ENCODE measurements at regions not wholly inside any gene's neighbourhood (a gene's known extent, or its start where the extent isn't known, plus 50 kb on each side); places are given as distances from the start of the nearest gene placed in this dataset.

GRCh38 chr14:66268802-66269334 is 217.3 kb upstream of the CCDC196 start:
- H3K9me3 ChIP-seq (replicated peaks; ENCODE audit: control insufficient read depth, insufficient read depth, low read length): no peaks in the 10 kb centered on the region
- SMC1A ChIA-PET (ENCODE audit: uncharacterized antibody, unreplicated experiment): no interaction called here
- no peaks in the 10 kb centered on the region for H3K36me3 ChIP-seq (ENCODE audit: control insufficient read depth in 2 of 2, insufficient read depth in 2 of 2, low read length in 1 of 2)
- POLR2A ChIA-PET: no interaction called here
- H3K79me2 ChIP-seq (ENCODE audit: control insufficient read depth, insufficient read depth, low read length): no peaks in the 10 kb centered on the region
- no peaks in the 10 kb centered on the region for H3K27me3 ChIP-seq (replicated peaks in 1 of 2; ENCODE audit: control insufficient read depth in 2 of 2, insufficient read depth in 2 of 2, low read length in 1 of 2)
- H3K27ac ChIP-seq (ENCODE audit: control insufficient read depth, insufficient read depth): no peak overlapping the region
- no TSS peak for BruUV-seq (replicated peaks)
- in situ Hi-C loops (cut with MboI) (no loop called here), intact Hi-C loops (cut with micrococcal nuclease; ENCODE audit: unreplicated experiment) (no loop called here)
- CTCF ChIA-PET: interaction anchor here (0.6 kb wide), 1 partner anchor 754 kb away, joined by 3 read pairs; no protein-coding TSS in a partner anchor
- no peak overlapping the region for H3K4me3 ChIP-seq
- H3K9ac ChIP-seq (ENCODE audit: control insufficient read depth, insufficient read depth, low read length): no peak overlapping the region
- DNase-seq (ENCODE audit: low read depth, low spot score): no peak
- FAIRE-seq: no peak
- no peak for ATAC-seq
- 89% methylated on average over 1 of the region's 1 CpG for WGBS (ENCODE audit: insufficient coverage, insufficient replicate concordance, low lambda C conversion rate, missing lambda C conversion rate)
- no peaks in the 10 kb centered on the region for H3K4me1 ChIP-seq (ENCODE audit: control insufficient read depth, insufficient read depth, low read length)
- no peaks in the 10 kb centered on the region for H4K20me1 ChIP-seq (ENCODE audit: control insufficient read depth, insufficient read depth)
- TF ChIP-seq HSF1 (IDR thresholded peaks at IDR 0.05; ENCODE audit: low read depth, low read length) (no peak), SP1 (IDR thresholded peaks at IDR 0.05; ENCODE audit: low read depth, low read length) (no peak), STAT3 (IDR thresholded peaks at IDR 0.05; ENCODE audit: low read depth, low read length) (no peak)
- H3K4me2 ChIP-seq (ENCODE audit: control insufficient read depth, insufficient read depth): no peak overlapping the region
- H2AFZ ChIP-seq (ENCODE audit: control insufficient read depth, low read depth, low read length): no peak overlapping the region
- RAD21 ChIA-PET (ENCODE audit: unreplicated experiment): no interaction called here

DNA sequence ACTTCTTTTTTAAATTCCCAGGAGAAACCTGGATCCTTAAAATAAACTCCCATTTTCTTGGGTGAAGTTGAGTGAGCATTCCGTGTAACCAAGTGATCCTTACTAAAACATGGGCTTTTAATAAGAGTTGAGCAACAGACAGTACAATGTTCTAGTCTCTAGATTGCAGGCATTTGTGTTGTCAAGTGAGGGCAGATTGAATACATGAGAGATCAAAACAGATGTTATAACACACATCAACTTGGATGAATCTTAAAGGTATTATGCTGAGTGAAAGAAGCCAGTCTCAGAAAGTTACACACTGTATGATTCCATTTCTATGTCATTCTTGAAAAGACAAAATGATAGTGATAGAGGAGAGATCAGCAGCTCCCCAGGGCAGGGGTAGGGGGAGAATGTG is 213.9 kb upstream of the CCDC196 start:
- Histone ChIP-seq H3K9me3 (replicated peaks; ENCODE audit: control insufficient read depth, insufficient read depth, low read length) (no peaks in the 10 kb centered on the region), H3K4me2 (ENCODE audit: control insufficient read depth, insufficient read depth) (no peak overlapping the region), H3K27me3 (replicated peaks in 1 of 2; ENCODE audit: control insufficient read depth in 2 of 2, insufficient read depth in 2 of 2, low read length in 1 of 2) (no peaks in the 10 kb centered on the region), H3K79me2 (ENCODE audit: control insufficient read depth, insufficient read depth, low read length) (no peaks in the 10 kb centered on the region), H2AFZ (ENCODE audit: control insufficient read depth, low read depth, low read length) (no peak overlapping the region), H3K4me1 (ENCODE audit: control insufficient read depth, insufficient read depth, low read length) (no peaks in the 10 kb centered on the region), H3K4me3 (no peak overlapping the region), H3K27ac (ENCODE audit: control insufficient read depth, insufficient read depth) (no peak overlapping the region), H3K36me3 (ENCODE audit: control insufficient read depth in 2 of 2, insufficient read depth in 2 of 2, low read length in 1 of 2) (no peaks in the 10 kb centered on the region), H3K9ac (ENCODE audit: control insufficient read depth, insufficient read depth, low read length) (no peak overlapping the region), H4K20me1 (ENCODE audit: control insufficient read depth, insufficient read depth) (no peaks in the 10 kb centered on the region)
- intact Hi-C loops (cut with micrococcal nuclease; ENCODE audit: unreplicated experiment) (no loop called here), in situ Hi-C loops (cut with MboI) (no loop called here)
- RAD21 ChIA-PET (ENCODE audit: unreplicated experiment): no interaction called here
- DNase-seq (ENCODE audit: low read depth, low spot score): no peak
- SMC1A ChIA-PET (ENCODE audit: uncharacterized antibody, unreplicated experiment): no interaction called here
- no peak for FAIRE-seq
- BruUV-seq (replicated peaks): no TSS peak
- CTCF ChIA-PET: no interaction called here
- ATAC-seq: no peak
- POLR2A ChIA-PET: no interaction called here
- 36% methylated on average over 1 of the region's 1 CpG for WGBS (ENCODE audit: insufficient coverage, insufficient replicate concordance, low lambda C conversion rate, missing lambda C conversion rate)
- TF ChIP-seq ZNF24 (IDR thresholded peaks at IDR 0.05): no peak
- TF ChIP-seq, protein P1, sequence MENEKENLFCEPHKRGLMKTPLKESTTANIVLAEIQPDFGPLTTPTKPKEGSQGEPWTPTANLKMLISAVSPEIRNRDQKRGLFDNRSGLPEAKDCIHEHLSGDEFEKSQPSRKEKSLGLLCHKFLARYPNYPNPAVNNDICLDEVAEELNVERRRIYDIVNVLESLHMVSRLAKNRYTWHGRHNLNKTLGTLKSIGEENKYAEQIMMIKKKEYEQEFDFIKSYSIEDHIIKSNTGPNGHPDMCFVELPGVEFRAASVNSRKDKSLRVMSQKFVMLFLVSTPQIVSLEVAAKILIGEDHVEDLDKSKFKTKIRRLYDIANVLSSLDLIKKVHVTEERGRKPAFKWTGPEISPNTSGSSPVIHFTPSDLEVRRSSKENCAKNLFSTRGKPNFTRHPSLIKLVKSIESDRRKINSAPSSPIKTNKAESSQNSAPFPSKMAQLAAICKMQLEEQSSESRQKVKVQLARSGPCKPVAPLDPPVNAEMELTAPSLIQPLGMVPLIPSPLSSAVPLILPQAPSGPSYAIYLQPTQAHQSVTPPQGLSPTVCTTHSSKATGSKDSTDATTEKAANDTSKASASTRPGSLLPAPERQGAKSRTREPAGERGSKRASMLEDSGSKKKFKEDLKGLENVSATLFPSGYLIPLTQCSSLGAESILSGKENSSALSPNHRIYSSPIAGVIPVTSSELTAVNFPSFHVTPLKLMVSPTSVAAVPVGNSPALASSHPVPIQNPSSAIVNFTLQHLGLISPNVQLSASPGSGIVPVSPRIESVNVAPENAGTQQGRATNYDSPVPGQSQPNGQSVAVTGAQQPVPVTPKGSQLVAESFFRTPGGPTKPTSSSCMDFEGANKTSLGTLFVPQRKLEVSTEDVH (IDR thresholded peaks at IDR 0.05; ENCODE audit: low read depth, partially characterized antibody): no peak
- no peak for TF ChIP-seq ZSCAN29 (IDR thresholded peaks at IDR 0.05)
- TF ChIP-seq, protein P2, sequence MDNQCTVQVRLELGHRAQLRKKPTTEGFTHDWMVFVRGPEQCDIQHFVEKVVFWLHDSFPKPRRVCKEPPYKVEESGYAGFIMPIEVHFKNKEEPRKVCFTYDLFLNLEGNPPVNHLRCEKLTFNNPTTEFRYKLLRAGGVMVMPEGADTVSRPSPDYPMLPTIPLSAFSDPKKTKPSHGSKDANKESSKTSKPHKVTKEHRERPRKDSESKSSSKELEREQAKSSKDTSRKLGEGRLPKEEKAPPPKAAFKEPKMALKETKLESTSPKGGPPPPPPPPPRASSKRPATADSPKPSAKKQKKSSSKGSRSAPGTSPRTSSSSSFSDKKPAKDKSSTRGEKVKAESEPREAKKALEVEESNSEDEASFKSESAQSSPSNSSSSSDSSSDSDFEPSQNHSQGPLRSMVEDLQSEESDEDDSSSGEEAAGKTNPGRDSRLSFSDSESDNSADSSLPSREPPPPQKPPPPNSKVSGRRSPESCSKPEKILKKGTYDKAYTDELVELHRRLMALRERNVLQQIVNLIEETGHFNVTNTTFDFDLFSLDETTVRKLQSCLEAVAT (IDR thresholded peaks at IDR 0.05): no peak
- no peak for TF ChIP-seq CEBPZ (IDR thresholded peaks at IDR 0.05; ENCODE audit: low read depth, low read length)
- no peak for TF ChIP-seq POLR2AphosphoS2 (IDR thresholded peaks at IDR 0.05; ENCODE audit: low read depth, low read length)

All from GM12878 (cell line).